Caco-2 (cell line): ENCODE measurements at regions not wholly inside any gene's neighbourhood (a gene's known extent, or its start where the extent isn't known, plus 50 kb on each side); places are given as distances from the start of the nearest gene placed in this dataset.

Source experiments
- BruUV-seq: library from RNA; stranded (reverse); fragments of 400-500 nt; replicated peaks from 2 replicates; lab custom pipeline; 2021; lab: Mats Ljungman, UMichigan
- CTCF ChIA-PET: fragments of 300-600 bp; sonication (Branson Sonifier 250); formaldehyde crosslinking; loops from one replicate; lab custom pipeline; 2022; ENCODE audit warnings: antibody characterized with exemption; lab: Charles Lee
- POLR2A ChIA-PET: fragments of 300-600 bp; sonication (Branson Sonifier 250); formaldehyde crosslinking; loops from one replicate; lab custom pipeline; 2022; ENCODE audit warnings: antibody characterized with exemption; lab: Charles Lee
- DNase-seq, 2 experiments: peaks; one replicate each; pipeline versions ENCODE4 v3.0.0 to v3.0.0-alpha.2; 2020 to 2022
- H3K27me3 ChIP-seq: replicated peaks from 2 replicates; pipeline ENCODE4 v1.6.0; 2011; ENCODE audit warnings: low read length; ENCODE audit not compliant: control insufficient read depth, insufficient read depth
- H3K36me3 ChIP-seq: 2 replicates; pipeline ENCODE4 v1.5.1; 2011; ENCODE audit warnings: low read length; ENCODE audit not compliant: control insufficient read depth, insufficient read depth
- H3K4me1 ChIP-seq: fragments of 250-450 bp; sonication (Bioruptor Pico); 2 replicates; pipeline ENCODE4 v1.5.1; 2020; ENCODE audit warnings: mild to moderate bottlenecking
- H3K4me3 ChIP-seq: 2 replicates; pipeline ENCODE4 v1.5.1; 2011; ENCODE audit warnings: low read depth, mild to moderate bottlenecking, control low read depth, low read length
- H3K9me3 ChIP-seq: fragments of 250-450 bp; sonication (Bioruptor Pico); 2 replicates; pipeline ENCODE4 v1.5.1; 2020; ENCODE audit warnings: mild to moderate bottlenecking, moderate library complexity
- H3K27ac Mint-ChIP-seq: one replicate; pipeline ENCODE4 v1.8.0; 2022; ENCODE audit warnings: mixed read lengths; ENCODE audit not compliant: unreplicated experiment
- H3K27me3 Mint-ChIP-seq: one replicate; pipeline ENCODE4 v1.8.0; 2022; ENCODE audit warnings: mixed read lengths; ENCODE audit not compliant: insufficient read depth, unreplicated experiment
- H3K36me3 Mint-ChIP-seq: one replicate; pipeline ENCODE4 v1.8.0; 2022; ENCODE audit warnings: mild to moderate bottlenecking, mixed read lengths; ENCODE audit not compliant: insufficient read depth, unreplicated experiment
- H3K4me1 Mint-ChIP-seq: one replicate; pipeline ENCODE4 v1.8.0; 2022; ENCODE audit warnings: low read depth, mixed read lengths; ENCODE audit not compliant: unreplicated experiment
- H3K4me3 Mint-ChIP-seq: one replicate; pipeline ENCODE4 v1.8.0; 2022; ENCODE audit warnings: mild to moderate bottlenecking, moderate library complexity, mixed read lengths; ENCODE audit not compliant: unreplicated experiment
- H3K9me3 Mint-ChIP-seq: one replicate; pipeline ENCODE4 v1.8.0; 2022; ENCODE audit warnings: mixed read lengths; ENCODE audit not compliant: unreplicated experiment
- intact Hi-C: fragments of 100-400 bp; cut with micrococcal nuclease; formaldehyde crosslinking; loops from one replicate; pipeline ENCODE4 v1.10.0; 2022; ENCODE audit not compliant: unreplicated experiment
- TF ChIP-seq, protein P1 (sequence below), 2 experiments: fragments of 200-600 bp in 1 of 2; IDR thresholded peaks; 1 replicate in 1 of 2; 2 replicates in 1 of 2; pipeline versions ENCODE4 v1.5.1 to v1.8.0; 2011 to 2022; ENCODE audit warnings: antibody characterized with exemption in 1 of 2, control low read depth in 1 of 2, inconsistent platforms in 1 of 2, low read depth in 1 of 2, low read length in 1 of 2, mild to moderate bottlenecking in 1 of 2, moderate library complexity in 1 of 2; ENCODE audit not compliant: insufficient read depth in 1 of 2, severe bottlenecking in 1 of 2, unreplicated experiment in 1 of 2

DNA sequence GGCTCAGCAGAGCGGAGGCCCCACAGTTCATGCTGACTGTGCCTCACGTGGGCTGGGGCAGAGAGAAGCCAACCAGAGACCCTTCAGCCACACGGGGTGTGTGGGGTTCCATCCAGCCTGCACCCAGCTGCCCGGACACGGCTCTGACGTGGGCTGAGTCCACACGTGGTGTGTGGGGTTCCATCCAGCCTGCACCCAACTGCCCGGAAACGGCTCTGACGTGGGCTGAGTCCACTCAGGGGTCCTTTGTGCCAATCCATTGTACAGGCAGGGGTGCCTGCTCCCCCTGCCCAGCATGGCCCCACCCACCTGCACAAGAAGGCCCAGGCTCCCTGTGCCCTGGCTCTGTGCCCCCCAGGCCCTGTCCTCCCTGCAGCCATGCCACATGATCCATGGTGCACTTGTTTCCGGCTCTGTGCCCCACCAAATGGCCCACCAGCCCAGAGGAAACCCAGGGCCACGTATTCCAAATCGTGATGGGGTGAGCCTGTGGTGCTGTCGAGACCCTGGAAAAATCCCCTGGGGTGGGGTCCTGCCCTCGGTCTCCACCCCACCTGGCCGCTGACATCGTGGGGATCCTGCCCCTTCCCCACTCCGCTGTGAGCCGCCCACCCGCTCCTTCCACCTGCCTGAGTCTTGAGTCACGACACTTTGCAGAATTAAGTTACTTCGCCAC is 99.3 kb upstream of the SFSWAP start:
- H3K27me3 Mint-ChIP-seq: peaks cover 36% of the 10 kb centered on the region
- TF ChIP-seq, protein P1, sequence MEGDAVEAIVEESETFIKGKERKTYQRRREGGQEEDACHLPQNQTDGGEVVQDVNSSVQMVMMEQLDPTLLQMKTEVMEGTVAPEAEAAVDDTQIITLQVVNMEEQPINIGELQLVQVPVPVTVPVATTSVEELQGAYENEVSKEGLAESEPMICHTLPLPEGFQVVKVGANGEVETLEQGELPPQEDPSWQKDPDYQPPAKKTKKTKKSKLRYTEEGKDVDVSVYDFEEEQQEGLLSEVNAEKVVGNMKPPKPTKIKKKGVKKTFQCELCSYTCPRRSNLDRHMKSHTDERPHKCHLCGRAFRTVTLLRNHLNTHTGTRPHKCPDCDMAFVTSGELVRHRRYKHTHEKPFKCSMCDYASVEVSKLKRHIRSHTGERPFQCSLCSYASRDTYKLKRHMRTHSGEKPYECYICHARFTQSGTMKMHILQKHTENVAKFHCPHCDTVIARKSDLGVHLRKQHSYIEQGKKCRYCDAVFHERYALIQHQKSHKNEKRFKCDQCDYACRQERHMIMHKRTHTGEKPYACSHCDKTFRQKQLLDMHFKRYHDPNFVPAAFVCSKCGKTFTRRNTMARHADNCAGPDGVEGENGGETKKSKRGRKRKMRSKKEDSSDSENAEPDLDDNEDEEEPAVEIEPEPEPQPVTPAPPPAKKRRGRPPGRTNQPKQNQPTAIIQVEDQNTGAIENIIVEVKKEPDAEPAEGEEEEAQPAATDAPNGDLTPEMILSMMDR (IDR thresholded peaks at IDR 0.05; ENCODE audit: insufficient read depth in 1 of 2, low read depth in 1 of 2, low read length in 1 of 2, severe bottlenecking in 1 of 2, unreplicated experiment in 1 of 2): no peak
- Histone ChIP-seq H3K36me3 (no peaks in the 10 kb centered on the region), H3K4me1 (no peaks in the 10 kb centered on the region), H3K4me3 (no peak overlapping the region), H3K27me3 (no peaks in the 10 kb centered on the region), H3K9me3 (no peaks in the 10 kb centered on the region)
- H3K27ac Mint-ChIP-seq: no peak overlapping the region
- no peaks in the 10 kb centered on the region for H3K9me3 Mint-ChIP-seq
- ChIA-PET POLR2A (no interaction called here), CTCF (no interaction called here)
- DNase-seq: no peak
- H3K4me1 Mint-ChIP-seq: no peaks in the 10 kb centered on the region
- H3K36me3 Mint-ChIP-seq: no peaks in the 10 kb centered on the region
- intact Hi-C loops: no loop called here
- BruUV-seq: no TSS peak
- no peak overlapping the region for H3K4me3 Mint-ChIP-seq

DNA sequence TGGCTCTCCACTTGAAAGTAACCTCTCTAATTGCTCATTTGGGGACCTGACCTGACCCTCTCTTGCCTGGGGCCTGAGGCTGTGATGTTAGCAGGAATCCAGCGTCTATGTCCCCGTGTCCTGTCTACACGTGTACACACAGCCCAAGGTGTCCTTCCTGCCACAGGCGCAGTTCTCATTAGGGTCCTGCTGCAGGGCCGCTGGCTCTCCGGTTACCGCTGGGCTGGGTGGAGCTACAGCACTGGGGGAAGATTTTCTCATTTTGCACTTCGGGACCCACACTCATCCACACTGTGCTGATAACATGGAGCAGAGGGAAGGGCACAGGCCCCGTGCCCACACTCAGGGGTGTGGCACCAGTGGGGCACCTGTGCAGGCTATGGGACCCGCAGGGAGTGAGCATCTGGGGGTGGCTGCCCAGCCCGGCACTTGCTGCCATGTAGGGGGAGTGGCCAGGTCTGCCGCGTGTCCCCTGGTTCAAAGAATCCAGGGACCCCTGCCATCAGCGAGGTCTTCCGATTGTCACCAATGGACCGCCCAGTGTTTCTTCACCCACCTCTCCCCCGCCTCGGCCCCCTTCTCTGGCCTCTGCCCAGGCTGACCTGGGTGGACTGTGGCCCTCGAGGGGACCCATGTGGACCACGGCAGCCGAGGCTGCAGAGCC is 98.7 kb upstream of the SFSWAP start:
- CTCF ChIA-PET: no interaction called here
- POLR2A ChIA-PET: no interaction called here
- H3K9me3 ChIP-seq: no peaks in the 10 kb centered on the region
- H3K4me1 ChIP-seq: no peaks in the 10 kb centered on the region
- Mint-ChIP-seq H3K4me3 (no peak overlapping the region), H3K36me3 (no peaks in the 10 kb centered on the region), H3K27me3 (peaks cover 36% of the 10 kb centered on the region), H3K9me3 (no peaks in the 10 kb centered on the region), H3K27ac (no peak overlapping the region), H3K4me1 (no peaks in the 10 kb centered on the region)
- DNase-seq: no peak
- intact Hi-C loops: no loop called here
- TF ChIP-seq, protein P1 (IDR thresholded peaks at IDR 0.05; ENCODE audit: insufficient read depth in 1 of 2, low read depth in 1 of 2, low read length in 1 of 2, severe bottlenecking in 1 of 2, unreplicated experiment in 1 of 2): no peak
- no peaks in the 10 kb centered on the region for H3K36me3 ChIP-seq
- H3K27me3 ChIP-seq: no peaks in the 10 kb centered on the region
- BruUV-seq: no TSS peak
- H3K4me3 ChIP-seq: no peak overlapping the region

DNA sequence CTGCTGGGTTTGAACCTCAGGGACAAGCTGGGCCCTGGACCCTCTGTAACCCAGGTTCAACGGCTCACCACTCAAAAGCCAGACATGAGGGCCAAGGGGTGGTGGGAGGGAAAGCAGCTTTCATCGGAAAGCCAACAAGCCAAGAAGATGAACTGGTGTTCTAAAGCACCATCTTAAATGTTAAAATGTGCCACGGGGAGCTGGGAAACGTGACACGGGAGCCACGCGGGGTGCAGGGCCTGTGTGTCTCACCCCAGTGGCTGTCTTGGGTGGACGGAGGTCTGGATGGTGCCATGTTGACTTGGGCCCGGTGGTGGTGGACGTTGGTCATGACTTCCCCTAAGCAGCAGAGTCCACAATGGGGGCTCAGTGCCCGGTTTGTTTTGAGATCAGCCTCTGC is 97.7 kb upstream of the SFSWAP start:
- no peaks in the 10 kb centered on the region for H3K9me3 ChIP-seq
- Mint-ChIP-seq H3K36me3 (no peaks in the 10 kb centered on the region), H3K4me3 (no peak overlapping the region), H3K9me3 (no peaks in the 10 kb centered on the region), H3K27me3 (peaks cover 36% of the 10 kb centered on the region), H3K4me1 (no peaks in the 10 kb centered on the region), H3K27ac (no peak overlapping the region)
- no peak overlapping the region for H3K4me3 ChIP-seq
- no peaks in the 10 kb centered on the region for H3K36me3 ChIP-seq
- CTCF ChIA-PET: no interaction called here
- intact Hi-C loops: no loop called here
- TF ChIP-seq, protein P1 (IDR thresholded peaks at IDR 0.05; ENCODE audit: insufficient read depth in 1 of 2, low read depth in 1 of 2, low read length in 1 of 2, severe bottlenecking in 1 of 2, unreplicated experiment in 1 of 2): no peak
- H3K4me1 ChIP-seq: no peaks in the 10 kb centered on the region
- no TSS peak for BruUV-seq
- POLR2A ChIA-PET: no interaction called here
- H3K27me3 ChIP-seq: no peaks in the 10 kb centered on the region
- DNase-seq: no peak
